HG03159 (cell line): ENCODE measurements at regions not wholly inside any gene's neighbourhood (a gene's known extent, or its start where the extent isn't known, plus 50 kb on each side); places are given as distances from the start of the nearest gene placed in this dataset.
A peak's percentile ranks its signal among the peaks of the same experiment; 100 is the strongest.
"Not testable (repeated sequence)": the region's sequence is repeated elsewhere in the genome, so short reads cannot be mapped to it uniquely, and the experiment has no call there.

Experiments used
- ATAC-seq: cut with Tn5 transposase; IDR thresholded peaks from one replicate; pipeline ENCODE4 v1.9.1; 2021; ENCODE audit warnings: mild to moderate bottlenecking, moderate library complexity; ENCODE audit not compliant: unreplicated experiment

GRCh38 chr5:152527358-152528052 is 122.4 kb upstream of the NMUR2 start:
- ATAC-seq = peak; percentile 71

- ATAC-seq = no peak
These were observed 124.4 kb upstream of the NMUR2 start for GRCh38 chr5:152529440-152529839.

GRCh38 chr5:152532714-152533113 is 127.6 kb upstream of the NMUR2 start:
- no peak for ATAC-seq

- no peak for ATAC-seq
These were observed 129.6 kb upstream of the NMUR2 start for GRCh38 chr5:152534641-152535040.

GRCh38 chr5:152542741-152543140 is 137.7 kb upstream of the NMUR2 start:
- no peak for ATAC-seq

GRCh38 chr5:152546493-152546892 is 141.4 kb upstream of the NMUR2 start:
- ATAC-seq = no peak

- no peak for ATAC-seq
These were observed 142.1 kb upstream of the NMUR2 start for GRCh38 chr5:152547202-152547601.

- no peak for ATAC-seq
These were observed 144.6 kb upstream of the NMUR2 start for GRCh38 chr5:152549709-152550108.

GRCh38 chr5:152551061-152551460 is 146.0 kb upstream of the NMUR2 start:
- ATAC-seq = peak; percentile 76

GRCh38 chr5:152556784-152557183 is 151.7 kb upstream of the NMUR2 start:
- ATAC-seq = no peak

GRCh38 chr5:152560512-152561137 is 155.5 kb upstream of the NMUR2 start:
- peak; percentile 83 for ATAC-seq

- no peak for ATAC-seq
These were observed 162.9 kb upstream of the NMUR2 start for GRCh38 chr5:152568016-152568415.

GRCh38 chr5:152572812-152573211 is 167.7 kb upstream of the NMUR2 start:
- ATAC-seq = no peak

- ATAC-seq = no peak
These were observed 179.0 kb upstream of the NMUR2 start for GRCh38 chr5:152584103-152584502.

- no peak for ATAC-seq
These were observed 187.3 kb upstream of the NMUR2 start for GRCh38 chr5:152592416-152592815.

GRCh38 chr5:152593388-152593787 is 188.3 kb upstream of the NMUR2 start:
- no peak for ATAC-seq

GRCh38 chr5:152595405-152595804 is 190.3 kb upstream of the NMUR2 start:
- no peak for ATAC-seq

- ATAC-seq = no peak
These were observed 194.0 kb upstream of the NMUR2 start for GRCh38 chr5:152599096-152599495.

GRCh38 chr5:152601806-152602732 is 197.0 kb upstream of the NMUR2 start:
- ATAC-seq = no peak

GRCh38 chr5:152606050-152606449 is 201.0 kb upstream of the NMUR2 start:
- ATAC-seq = not testable (repeated sequence)

- no peak for ATAC-seq
These were observed 201.8 kb upstream of the NMUR2 start for GRCh38 chr5:152606776-152607364.
